Fibroblast of skin of scalp (primary cell): ENCODE measurements at regions not wholly inside any gene's neighbourhood (a gene's known extent, or its start where the extent isn't known, plus 50 kb on each side); places are given as distances from the start of the nearest gene placed in this dataset.

Experiments used
- DNase-seq: peaks from one replicate; pipeline ENCODE4 v3.0.0-alpha.2; 2013

DNA sequence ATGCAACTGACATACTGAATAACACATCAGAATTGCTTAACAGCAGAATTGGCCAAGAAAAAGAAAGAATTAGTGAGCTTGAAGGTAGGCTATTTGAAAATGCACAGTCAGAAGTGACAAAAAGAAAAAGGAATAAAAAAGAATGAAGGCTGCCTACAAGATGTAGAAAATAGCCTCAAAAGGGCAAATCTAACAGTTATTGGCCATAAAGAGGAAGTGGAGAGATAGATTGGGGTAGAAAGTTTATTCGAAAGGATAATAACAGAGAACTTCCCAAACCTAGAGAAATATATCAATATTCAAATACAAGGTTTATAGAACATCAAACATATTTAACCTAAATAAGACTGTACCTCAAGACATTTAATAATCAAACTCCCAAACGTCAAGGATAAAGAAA is 67.5 kb downstream of the ATP6V1G3 start:
- no peak for DNase-seq

GRCh38 chr1:198472119-198472518 is 68.4 kb downstream of the ATP6V1G3 start:
- no peak for DNase-seq

DNA sequence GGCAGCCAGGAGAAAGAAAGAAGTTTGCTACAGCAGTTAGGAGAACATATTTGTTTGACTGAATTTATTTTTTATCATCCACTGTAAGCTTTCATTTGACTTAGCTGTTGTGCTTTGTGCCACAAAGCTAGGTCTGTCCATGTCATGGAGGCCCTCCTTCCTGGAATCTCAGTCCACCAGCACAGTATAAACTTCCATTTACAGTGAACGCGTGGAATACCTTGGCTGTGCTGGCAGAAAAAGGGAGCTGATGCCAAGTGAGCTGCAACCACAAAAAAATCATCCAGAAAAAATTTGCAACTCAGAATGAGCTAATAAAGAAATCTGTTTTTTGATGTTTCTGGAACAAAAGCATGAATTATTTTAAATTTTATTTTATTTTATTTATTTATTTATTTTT is 72.6 kb downstream of the ATP6V1G3 start:
- DNase-seq: peak; percentile 34

DNA sequence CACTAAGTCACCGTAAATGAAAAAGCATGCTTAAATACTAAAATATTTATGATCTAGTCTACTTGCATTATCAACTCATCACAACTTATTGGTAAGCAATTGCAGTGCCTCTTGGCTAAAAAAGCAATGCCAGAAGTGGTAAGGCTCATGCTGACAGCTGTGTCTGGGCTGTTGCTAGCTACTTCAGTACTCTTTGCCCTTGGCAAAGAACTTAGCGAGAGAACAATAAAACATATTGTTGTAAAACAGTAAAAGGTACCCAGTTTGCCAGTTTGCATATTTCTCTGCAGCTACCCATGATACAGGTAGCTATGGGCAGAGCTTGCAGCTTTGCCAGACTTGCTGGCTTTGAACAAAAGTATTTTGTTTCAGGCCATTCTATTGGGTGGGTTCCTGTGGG is 73.1 kb downstream of the ATP6V1G3 start:
- DNase-seq: no peak

- peak; percentile 82 for DNase-seq
Observed at GRCh38 chr1:198465201-198466144, 75.0 kb downstream of the ATP6V1G3 start.

DNA sequence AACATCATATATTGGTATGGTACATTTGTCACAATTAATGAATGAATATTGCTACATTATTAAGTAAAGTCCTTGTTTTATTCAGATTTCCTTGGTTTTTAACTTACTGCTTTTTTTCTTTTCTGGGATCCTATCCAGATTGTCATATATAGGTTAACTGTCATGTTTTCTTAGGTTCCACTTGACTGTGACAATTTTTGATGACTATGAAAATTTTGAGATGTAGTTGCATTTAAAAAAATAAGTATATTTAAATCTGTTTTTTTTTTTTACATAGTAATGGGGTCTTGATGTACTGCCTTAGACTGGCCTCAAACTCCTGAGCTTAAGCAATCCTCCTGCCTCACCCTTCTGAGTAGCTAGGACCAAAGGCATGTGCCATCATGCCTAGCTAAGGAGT is 76.8 kb downstream of the ATP6V1G3 start:
- no peak for DNase-seq

DNA sequence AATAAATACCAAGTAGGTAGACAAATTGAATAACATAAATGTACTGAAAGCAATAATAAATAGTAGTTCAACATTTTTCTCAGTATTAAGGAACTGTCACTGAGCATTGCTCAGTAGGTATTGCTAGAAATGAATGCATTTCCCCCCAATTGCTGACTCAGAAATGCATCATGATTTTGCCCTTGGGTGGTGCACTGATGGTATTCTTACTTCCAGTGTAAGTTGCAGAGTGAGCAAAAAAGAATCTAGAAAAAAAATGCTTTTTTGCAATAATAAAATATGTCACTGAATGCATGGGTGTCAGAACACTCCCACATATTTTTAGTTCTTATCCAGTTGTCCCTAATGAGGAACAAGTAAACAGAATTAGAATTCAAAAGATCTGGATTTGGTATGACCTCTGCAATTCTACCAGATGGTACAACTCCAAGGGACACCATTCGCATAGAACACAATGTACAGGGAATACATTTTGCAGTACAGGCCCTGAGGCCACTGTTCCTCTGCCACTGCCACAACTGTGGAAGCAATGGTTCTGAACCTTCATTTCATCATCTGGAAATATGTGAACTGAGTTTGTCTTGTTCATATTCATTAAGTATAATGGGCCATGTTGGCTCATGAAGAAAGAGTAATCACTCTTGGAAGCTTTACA is 78.0 kb downstream of the ATP6V1G3 start:
- peak; percentile 74 for DNase-seq

- no peak for DNase-seq
Observed at GRCh38 chr1:198455966-198456365, 84.5 kb downstream of the ATP6V1G3 start.

- peak; percentile 33 for DNase-seq
Observed at GRCh38 chr1:198449727-198450433, 90.6 kb downstream of the ATP6V1G3 start.

DNA sequence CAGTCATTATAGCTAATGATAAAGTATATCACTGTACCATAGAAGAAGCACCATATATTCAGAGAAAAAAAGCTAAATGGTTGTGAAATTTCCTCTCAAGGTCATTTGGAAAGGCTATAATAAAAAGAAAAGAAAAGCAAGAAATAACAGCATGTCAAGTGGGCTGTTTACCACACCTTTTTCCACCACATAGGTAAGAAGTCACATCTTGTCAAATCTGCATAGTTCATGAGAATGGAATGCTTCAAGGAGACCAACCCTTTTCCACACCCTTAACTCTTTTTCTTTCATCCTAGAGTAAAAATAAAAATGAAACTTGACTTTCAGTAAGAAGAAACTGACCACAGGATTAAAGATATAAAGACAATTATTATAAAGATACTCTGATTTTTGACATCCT is 91.2 kb downstream of the ATP6V1G3 start:
- DNase-seq: no peak

DNA sequence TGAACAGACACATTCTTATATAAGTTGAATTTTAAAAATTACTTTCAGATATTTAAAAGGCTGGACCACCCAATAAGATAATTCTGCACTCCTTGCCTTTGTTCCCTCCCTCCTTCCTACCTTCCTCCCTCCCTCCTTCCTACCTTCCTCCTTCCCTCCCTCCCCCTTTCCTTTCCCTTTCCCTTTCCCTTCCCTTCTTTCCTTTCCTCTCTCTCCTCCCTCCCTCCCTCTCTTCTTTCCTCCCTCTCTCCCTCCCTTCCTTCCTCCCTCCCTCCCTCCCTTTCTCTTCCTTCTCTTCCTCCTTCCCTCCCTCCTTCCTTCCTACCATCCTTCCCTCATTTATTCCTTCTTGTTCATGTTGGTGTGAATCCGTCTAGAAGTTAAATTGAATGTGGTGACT is 93.0 kb downstream of the ATP6V1G3 start:
- DNase-seq: no peak

DNA sequence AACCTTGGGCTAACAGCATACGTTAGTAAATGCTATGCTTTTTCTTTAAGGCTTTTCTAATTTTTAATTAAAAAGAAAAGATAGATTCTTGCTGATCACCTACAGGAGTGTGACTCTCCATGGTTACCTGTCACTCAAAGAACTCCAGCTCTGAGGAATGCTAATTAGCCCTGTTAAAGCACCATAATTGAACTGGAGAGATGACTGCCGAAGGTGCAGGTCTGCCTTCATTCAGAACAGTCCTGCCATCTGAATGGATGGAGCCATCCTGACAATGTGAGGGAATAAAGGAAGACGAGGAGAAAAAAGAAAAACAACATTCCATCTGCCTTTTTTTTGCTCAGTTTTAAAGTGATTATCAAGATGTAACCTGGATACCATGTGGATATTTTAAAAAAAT is 94.6 kb downstream of the ATP6V1G3 start:
- DNase-seq: no peak

DNA sequence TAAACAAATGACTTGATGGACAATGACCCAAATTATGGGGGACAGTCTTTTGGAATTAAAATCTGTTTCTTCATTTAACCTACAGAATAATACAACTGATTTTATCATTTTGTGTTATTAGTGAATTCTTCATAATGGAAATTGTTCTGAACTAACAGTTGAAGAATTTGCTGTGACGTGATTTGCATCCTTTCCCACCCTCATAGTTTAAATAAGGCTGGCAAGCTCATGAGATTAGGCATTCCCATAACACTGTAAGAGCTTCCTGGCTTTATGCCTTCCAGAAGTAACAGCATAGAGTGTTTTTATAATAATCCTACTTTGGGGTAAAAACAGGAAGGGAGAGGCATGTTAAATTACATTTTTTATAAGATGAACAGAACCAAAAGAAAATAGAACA is 95.7 kb downstream of the ATP6V1G3 start:
- peak; percentile 82 for DNase-seq

DNA sequence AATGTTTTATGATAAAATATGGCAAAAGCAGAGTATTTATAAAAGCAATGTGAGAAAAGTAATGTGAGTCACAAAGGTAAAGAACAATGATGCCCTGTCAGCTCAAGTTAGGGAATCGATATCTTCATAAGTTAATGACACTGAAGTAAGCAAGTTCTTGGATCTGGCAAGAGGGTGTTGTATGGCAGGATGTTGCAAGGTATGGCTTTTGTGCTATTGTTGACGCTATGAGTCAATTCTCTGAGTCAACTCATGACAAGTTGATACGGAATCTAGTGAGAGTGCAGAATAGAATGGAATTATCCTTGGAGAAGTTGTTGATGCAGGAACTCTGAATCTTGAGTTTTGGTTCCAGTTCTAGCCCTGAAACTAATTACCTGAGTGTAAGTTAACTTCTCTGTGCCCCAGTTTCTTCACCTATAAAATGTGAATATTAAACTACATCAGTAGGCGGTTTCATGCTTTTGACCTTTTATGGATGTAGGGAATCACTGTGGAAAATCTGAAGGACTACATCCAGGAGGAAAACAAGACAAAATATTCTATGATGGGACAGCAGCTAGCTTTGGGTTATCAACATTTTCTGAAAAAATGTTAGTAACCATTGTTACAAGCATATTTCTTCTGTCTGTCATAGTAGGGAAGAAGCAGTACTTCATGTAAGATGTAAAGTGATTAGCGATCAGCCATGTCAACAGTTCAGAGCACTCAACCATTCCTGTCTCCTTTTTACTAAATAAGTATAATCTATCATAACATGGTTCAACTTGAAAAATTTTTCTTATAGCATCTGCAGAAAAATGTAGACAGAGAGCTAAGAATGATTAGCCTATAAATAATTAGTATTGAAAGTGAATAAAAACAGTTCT is 96.9 kb downstream of the ATP6V1G3 start:
- peak; percentile 90 for DNase-seq

DNA sequence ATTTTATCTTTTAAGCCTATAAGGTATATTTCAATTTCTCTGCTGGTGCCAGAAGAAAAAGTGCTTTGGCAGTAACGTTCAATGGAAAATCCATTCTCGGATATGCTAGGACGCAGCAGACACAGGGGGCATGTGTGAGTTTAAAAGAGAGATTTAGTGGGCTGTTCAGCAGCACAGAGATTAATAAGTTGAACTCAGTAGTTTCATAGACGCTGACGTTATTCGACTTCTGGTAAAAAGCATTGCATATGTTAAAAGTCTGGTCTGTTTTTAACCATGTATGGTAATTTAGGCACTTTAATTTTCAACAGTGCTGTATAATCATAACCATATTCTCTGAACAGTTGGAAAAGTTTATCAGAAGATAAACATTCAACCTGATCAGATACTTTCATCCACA is 99.6 kb downstream of the ATP6V1G3 start:
- DNase-seq: peak; percentile 48

GRCh38 chr1:198437332-198437731 is 103.1 kb downstream of the ATP6V1G3 start:
- no peak for DNase-seq

- DNase-seq: no peak
Observed at GRCh38 chr1:198436276-198436675, 104.2 kb downstream of the ATP6V1G3 start.

GRCh38 chr1:198435056-198435455 is 105.4 kb downstream of the ATP6V1G3 start:
- no peak for DNase-seq

DNA sequence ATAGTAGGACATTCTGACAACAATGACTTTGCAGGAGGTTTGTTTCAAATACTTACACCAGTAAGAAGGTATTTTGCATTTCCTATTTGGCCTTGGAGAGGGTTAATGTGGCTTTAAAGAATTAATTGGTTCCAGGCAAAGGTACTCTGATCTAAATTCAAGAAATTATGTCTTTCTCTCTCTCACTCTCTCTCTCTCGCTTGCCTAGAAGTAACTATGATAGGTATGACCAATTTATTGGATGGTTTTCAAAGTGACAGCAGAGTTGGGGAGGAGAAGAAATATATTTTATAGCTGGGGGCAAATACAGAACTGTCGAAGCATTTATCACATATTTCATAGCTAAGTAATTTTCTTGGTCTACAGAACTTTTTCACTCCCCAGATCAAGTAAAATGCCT is 116.0 kb downstream of the ATP6V1G3 start:
- DNase-seq: no peak

DNA sequence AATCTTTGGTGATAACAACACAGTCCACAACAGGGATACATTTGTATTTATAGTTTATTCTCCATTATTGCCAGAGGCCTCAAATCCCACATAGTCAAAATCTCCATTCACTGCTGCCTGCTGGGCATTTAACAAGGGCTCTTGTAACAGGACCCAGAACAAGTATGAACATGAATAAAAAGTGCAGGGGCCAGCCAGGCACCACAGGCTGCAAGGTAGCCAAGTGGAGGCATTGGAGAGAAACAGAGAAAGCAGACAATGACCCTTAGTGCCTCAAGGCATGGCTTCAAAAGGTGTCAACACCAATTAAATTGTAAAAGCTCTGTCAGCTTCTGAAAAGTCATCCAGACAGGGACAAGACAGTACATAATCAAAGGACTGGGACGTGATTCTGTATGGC is 116.8 kb downstream of the ATP6V1G3 start:
- DNase-seq: no peak

DNA sequence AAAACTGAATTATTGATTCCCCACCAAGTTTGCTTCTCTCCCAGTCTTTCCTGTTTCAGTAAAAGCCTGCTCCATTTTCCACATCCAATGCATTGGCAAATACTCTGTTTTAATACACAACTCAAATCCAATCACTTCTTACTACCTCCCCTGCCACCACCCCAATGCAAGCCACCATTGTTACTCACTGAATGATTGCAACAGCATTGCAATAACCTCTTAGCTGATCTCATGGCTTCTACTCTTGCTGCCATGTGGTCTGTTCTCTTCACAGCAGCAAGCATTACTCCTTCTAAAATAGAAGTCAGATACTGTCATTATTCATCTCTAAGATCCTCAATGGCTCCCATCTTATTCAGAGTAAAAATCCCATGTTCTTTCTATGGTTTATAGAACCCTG is 123.4 kb downstream of the ATP6V1G3 start:
- no peak for DNase-seq

- DNase-seq: peak; percentile 32
Observed at GRCh38 chr1:198416296-198416695, 124.2 kb downstream of the ATP6V1G3 start.
